ENCODE measurements at regions not wholly inside any gene's neighbourhood (a gene's known extent, or its start where the extent isn't known, plus 50 kb on each side); places are given as distances from the start of the nearest gene placed in this dataset.

DNA sequence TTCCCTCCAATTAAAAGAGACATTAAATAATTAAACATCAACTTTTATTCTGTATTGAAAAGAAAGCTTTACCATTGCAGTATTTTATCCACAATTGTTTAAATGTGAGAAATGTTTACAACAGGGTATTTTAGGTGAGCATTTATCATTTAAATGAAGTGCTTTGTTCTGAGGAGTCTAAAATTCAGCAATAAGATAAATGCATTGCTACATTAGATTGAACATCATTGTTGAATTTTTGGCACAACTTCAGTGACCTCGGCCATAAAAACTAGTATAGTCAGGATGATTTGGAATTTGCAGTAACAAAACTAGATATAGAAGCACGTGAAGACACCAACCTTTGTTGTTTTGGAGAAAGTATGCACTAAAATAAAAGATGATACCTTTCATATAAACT lies 692.9 kb downstream of the USP25 start:
- TF ChIP-seq POLR2AphosphoS5 (IDR thresholded peaks at IDR 0.05) (no peak), CTCF (IDR thresholded peaks at IDR 0.05 in 8 of 11, conservative IDR thresholded peaks at IDR 0.05 in 3 of 11) (no peak)

Data from spleen (tissue), 7 donors.